Fibroblast of the aortic adventitia (primary cell): ENCODE measurements at regions not wholly inside any gene's neighbourhood (a gene's known extent, or its start where the extent isn't known, plus 50 kb on each side); places are given as distances from the start of the nearest gene placed in this dataset.

ENCODE experiments used
- DNase-seq: peaks from one replicate; pipeline ENCODE4 v3.0.0-alpha.2; 2010; ENCODE audit warnings: low read depth
- H3K4me3 ChIP-seq: 2 replicates; pipeline ENCODE4 v1.5.1; 2011; ENCODE audit warnings: low read depth, mild to moderate bottlenecking, control low read depth, low read length, moderate library complexity
- CTCF ChIP-seq: IDR thresholded peaks from 2 replicates; pipeline ENCODE4 v1.5.1; 2011; ENCODE audit warnings: mild to moderate bottlenecking, low read length, control low read depth, inconsistent platforms; ENCODE audit not compliant: insufficient read depth

DNA sequence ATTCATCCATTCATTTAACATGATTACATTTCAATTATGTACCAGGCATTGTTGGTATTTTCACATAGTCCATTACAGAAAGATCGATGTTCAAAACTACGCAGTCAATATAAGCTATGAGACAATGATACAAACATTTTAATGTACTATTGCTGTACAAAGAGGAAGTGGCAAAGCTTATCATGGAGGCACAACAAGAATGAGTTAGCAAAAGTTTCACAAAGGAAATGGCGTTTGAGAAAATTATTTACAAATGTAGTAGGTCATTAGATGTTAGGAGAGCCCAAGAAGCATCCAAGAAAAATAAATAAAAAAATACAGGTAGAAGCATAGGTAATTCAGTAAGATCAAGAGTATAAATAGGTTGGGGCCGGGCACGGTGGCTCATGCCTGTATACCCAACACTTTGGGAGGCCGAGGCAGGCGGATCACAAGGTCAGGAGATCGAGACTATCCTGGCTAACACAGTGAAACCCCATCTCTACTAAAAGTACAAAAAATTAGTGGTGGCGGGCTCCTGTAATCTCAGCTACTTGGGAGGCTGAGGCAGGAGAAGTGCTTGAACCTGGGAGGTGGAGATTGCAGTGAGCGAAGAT, 1730.8 kb upstream of the CELF4 start:
- TF ChIP-seq CTCF: no peak
- no peak overlapping the region for H3K4me3 ChIP-seq
- DNase-seq: no peak

DNA sequence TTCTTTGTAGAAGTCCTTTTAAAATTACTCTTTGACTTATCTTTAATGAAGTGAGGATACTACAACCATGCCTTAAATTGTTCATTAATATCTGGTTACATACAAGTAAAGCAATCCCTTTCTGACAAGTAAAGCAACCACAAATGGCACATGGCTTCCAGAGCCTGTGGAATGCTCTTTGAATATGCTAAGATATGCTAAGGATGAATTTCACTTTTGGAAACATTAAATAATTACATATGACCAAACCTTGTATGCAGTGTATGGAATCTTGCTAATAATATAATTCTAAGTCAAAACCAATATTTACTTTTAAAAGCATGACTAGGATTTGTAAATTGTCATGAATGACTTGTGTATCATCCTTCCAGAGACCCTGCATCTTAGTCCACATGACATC, 1711.2 kb upstream of the CELF4 start:
- TF ChIP-seq CTCF: no peak
- no peak for DNase-seq
- H3K4me3 ChIP-seq: no peak overlapping the region

DNA sequence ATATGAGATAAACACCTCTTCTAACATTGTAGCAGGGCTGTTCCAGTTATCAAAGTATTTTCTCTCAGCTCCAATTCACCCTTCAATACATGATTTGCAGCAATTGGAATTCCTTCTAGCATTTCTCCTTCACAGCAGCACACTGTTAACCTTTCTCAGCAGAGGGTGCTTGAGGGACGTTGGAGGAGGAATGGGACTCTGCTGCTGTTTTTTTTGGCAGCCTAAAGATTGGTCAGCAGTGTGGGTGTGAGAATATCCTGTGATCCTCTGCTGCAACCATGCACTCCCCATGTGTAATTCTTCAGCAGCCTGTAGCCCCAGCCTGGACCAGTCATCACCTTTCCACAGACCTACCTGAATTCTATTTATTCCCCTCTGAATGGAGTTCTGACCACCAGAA, 1708.9 kb upstream of the CELF4 start:
- DNase-seq: peak; percentile 1
- TF ChIP-seq CTCF: no peak
- no peak overlapping the region for H3K4me3 ChIP-seq

DNA sequence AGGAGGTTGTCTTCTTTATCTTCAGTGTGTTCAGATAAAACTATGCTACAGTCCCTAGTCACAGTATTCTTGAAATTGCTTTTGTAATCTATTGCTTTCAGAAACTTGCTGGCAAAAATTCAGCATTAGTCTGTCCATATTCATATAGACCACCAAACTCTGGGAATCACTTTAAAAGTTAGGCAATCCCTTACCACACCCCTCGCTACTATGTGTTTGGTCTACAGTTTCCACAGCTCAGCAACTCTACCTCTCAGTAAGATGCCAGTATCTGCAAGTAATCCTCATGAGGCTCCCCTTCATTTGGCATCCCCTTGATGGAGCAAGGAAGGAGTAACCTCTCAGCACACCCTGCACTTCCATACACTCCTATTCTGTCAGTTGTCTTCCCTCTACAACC, 1706.6 kb upstream of the CELF4 start:
- no peak for DNase-seq
- no peak overlapping the region for H3K4me3 ChIP-seq
- TF ChIP-seq CTCF: no peak

DNA sequence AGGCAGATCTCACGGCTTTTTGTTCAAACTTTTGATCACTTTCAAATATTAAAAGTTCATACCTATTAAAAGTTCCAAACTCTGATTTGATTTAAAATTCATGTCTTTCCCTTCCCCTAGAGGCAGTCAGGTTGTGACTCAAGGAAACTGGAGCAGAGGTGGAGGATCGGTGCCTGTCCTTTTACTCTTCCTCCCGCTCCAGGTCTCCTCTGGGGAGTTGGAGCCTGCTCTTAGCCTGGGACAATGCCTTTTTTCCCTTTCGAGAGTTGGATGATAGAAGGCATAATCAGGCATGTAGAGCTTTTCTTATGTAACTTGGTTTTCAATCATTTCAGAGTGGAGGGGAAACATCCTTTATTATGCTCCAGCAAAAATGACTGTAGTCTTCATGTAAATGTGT, 1706.1 kb upstream of the CELF4 start:
- DNase-seq: no peak
- no peak overlapping the region for H3K4me3 ChIP-seq
- no peak for TF ChIP-seq CTCF

DNA sequence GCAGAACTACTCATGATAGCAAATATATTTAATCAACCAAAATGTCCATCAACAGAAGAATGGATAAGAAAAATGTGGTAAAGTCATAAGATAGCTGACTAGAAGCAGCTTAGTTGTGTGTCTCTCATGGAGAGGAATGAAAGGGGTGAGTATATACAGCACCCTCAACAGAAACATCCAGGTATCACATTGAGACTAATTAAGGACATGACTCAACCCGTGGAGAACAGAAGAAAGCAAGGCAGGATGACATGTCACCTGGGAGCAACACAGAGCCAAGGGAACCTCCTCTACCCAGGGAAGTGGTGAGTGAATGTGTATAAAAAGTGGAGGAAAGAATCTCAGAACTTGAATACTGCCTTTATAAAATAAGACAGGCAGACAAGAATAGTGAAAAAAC, 1695.0 kb upstream of the CELF4 start:
- no peak for TF ChIP-seq CTCF
- no peak for DNase-seq
- H3K4me3 ChIP-seq: no peak overlapping the region

DNA sequence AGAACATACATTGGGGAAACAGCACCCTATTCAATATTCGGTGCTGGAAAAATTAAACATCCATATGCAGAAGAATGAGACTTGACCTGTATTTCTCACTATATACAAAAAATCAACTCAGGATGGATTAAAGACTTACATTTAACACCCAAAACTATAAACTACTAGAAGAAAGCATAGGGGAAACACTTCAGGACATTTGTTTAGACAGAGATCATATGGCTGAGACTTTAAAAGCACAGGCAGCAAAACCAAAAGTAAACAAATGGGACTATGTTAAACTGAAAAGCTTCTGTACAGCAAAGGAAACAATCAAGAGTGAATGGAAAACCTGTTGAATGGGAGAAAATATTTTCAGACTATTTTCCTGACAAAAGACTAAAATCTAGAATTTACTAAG, 1694.1 kb upstream of the CELF4 start:
- no peak for DNase-seq
- no peak overlapping the region for H3K4me3 ChIP-seq
- no peak for TF ChIP-seq CTCF
